Ovary (tissue), 7 donors: ENCODE measurements at regions not wholly inside any gene's neighbourhood (a gene's known extent, or its start where the extent isn't known, plus 50 kb on each side); places are given as distances from the start of the nearest gene placed in this dataset.

Experiments used
- DNase-seq, 5 donors: peaks; one replicate each; pipeline ENCODE4 v3.0.0-alpha.2; 2019 to 2020
- H3K27ac ChIP-seq, 2 donors: fragments of 200-600 bp; one replicate each; pipeline versions ENCODE4 v1.5.1 to v1.8.0; 2019 to 2022
- H3K27me3 ChIP-seq: fragments of 200-600 bp; one replicate; pipeline ENCODE4 v1.8.0; 2022
- H3K36me3 ChIP-seq: fragments of 200-600 bp; sonication (generic); one replicate; pipeline ENCODE4 v1.5.1; 2019
- H3K4me1 ChIP-seq: one replicate; pipeline ENCODE4 v1.8.1; 2013; ENCODE audit warnings: mild to moderate bottlenecking, moderate library complexity; ENCODE audit not compliant: insufficient read depth
- H3K4me3 ChIP-seq: fragments of 200-600 bp; sonication (generic); one replicate; pipeline ENCODE4 v1.5.1; 2017
- H3K9me3 ChIP-seq, 2 donors: fragments of 200-600 bp in 1 of 2; sonication (generic) in 1 of 2; one replicate each; pipeline versions ENCODE4 v1.5.1 to v1.8.1; 2013 to 2019; ENCODE audit warnings: mild to moderate bottlenecking in 1 of 2, moderate library complexity in 1 of 2
- CTCF ChIP-seq, 3 donors: fragments of 450-650 bp in 2 of 3; fragments of 200-600 bp in 1 of 3; IDR thresholded peaks; one replicate each; pipeline versions ENCODE4 v1.5.1 to v1.8.0; 2016 to 2022; ENCODE audit warnings: antibody characterized with exemption in 3 of 3, mild to moderate bottlenecking in 1 of 3
- EP300 ChIP-seq: sonication (generic); formaldehyde crosslinking; IDR thresholded peaks from one replicate; pipeline ENCODE4 v1.6.1; 2017; ENCODE audit warnings: antibody characterized with exemption
- POLR2A ChIP-seq: fragments of 450-650 bp; IDR thresholded peaks from one replicate; pipeline ENCODE4 v1.6.1; 2017; ENCODE audit warnings: antibody characterized with exemption, mild to moderate bottlenecking, moderate library complexity
- WGBS, 3 donors: extraction: QIAGEN DNeasy Blood & Tissue Kit in 1 of 3; methylation state at CpG; one replicate each; pipeline versions ENCODE4 v1.1.5 to v1.1.7; 2013 to 2017; 5-methylcytosine and 5-hydroxymethylcytosine counted together
- intact Hi-C, 4 donors: fragments of 100-400 bp; cut with DNase I; formaldehyde crosslinking; loops; one replicate each; pipeline versions ENCODE4 v1.11.0 to v1.15.1; 2022 to 2023
- donor health status: DM: no; HTN: no; CAD: no; lungs with moderate emphysema.
- donor health status: DM: no; HTN: no; CAD: no.
- donor health status: Bipolar disorder and iron deficiency.
- donor health status: DM: no; HTN: no; CAD: no.
- donor health status: DM: yes; HTN: yes; CAD: no.

GRCh38 chr5:87774804-87775203 lies 362.1 kb upstream of the CCNH start:
- intact Hi-C loops, result loop anchor here in 1 of 4 donors (5.0 kb wide), 1 partner anchor 907 kb away; no protein-coding TSS in a partner anchor
- H3K27ac ChIP-seq, result no peak overlapping the region
- no peak overlapping the region for H3K4me3 ChIP-seq
- TF ChIP-seq EP300, result no peak
- TF ChIP-seq POLR2A, result no peak
- no peak for TF ChIP-seq CTCF (IDR thresholded peaks at IDR 0.05)
- WGBS, 3 donors, result 80 to 93% (median 81%) methylated on average over 1 of the region's 1 CpG
- H3K27me3 ChIP-seq, result no peaks in the 10 kb centered on the region
- H3K4me1 ChIP-seq, result no peaks in the 10 kb centered on the region
- no peaks in the 10 kb centered on the region for H3K36me3 ChIP-seq
- DNase-seq, result no peak
- no peaks in the 10 kb centered on the region for H3K9me3 ChIP-seq

- Histone ChIP-seq H3K4me3 (no peak overlapping the region), H3K36me3 (no peaks in the 10 kb centered on the region), H3K9me3 (no peaks in the 10 kb centered on the region), H3K4me1 (no peaks in the 10 kb centered on the region), H3K27me3 (no peaks in the 10 kb centered on the region), H3K27ac (no peak overlapping the region)
- TF ChIP-seq EP300 (no peak), CTCF (IDR thresholded peaks at IDR 0.05) (no peak), POLR2A (no peak)
- 14 to 31% (median 17%) methylated on average over 16 of the region's 16 CpGs for WGBS, 3 donors
- DNase-seq, result no peak
- intact Hi-C loops, result no loop called here
Measured at GRCh38 chr5:87770601-87771121, 357.9 kb upstream of the CCNH start.

- no peak overlapping the region for H3K27ac ChIP-seq
- H3K4me1 ChIP-seq, result no peaks in the 10 kb centered on the region
- no peaks in the 10 kb centered on the region for H3K36me3 ChIP-seq
- no peak for DNase-seq
- 70 to 80% (median 78%) methylated on average over 8 of the region's 8 CpGs for WGBS, 3 donors
- TF ChIP-seq EP300 (no peak), POLR2A (no peak), CTCF (IDR thresholded peaks at IDR 0.05) (no peak)
- no peak overlapping the region for H3K4me3 ChIP-seq
- intact Hi-C loops, result no loop called here
- H3K27me3 ChIP-seq, result no peaks in the 10 kb centered on the region
- H3K9me3 ChIP-seq, result no peaks in the 10 kb centered on the region
Measured at GRCh38 chr5:87770016-87770570, 357.4 kb upstream of the CCNH start.

- Histone ChIP-seq H3K4me3 (no peak overlapping the region), H3K9me3 (no peaks in the 10 kb centered on the region), H3K27me3 (no peaks in the 10 kb centered on the region), H3K4me1 (no peaks in the 10 kb centered on the region), H3K36me3 (no peaks in the 10 kb centered on the region), H3K27ac (no peak overlapping the region)
- intact Hi-C loops, result no loop called here
- no peak for TF ChIP-seq POLR2A
- no peak for TF ChIP-seq EP300
- TF ChIP-seq CTCF (IDR thresholded peaks at IDR 0.05), result no peak
- DNase-seq, result no peak
- 79 to 89% (median 84%) methylated on average over 2 of the region's 2 CpGs for WGBS, 3 donors
Measured at GRCh38 chr5:87769157-87769556, 356.4 kb upstream of the CCNH start.
